ENCODE measurements at regions not wholly inside any gene's neighbourhood (a gene's known extent, or its start where the extent isn't known, plus 50 kb on each side); places are given as distances from the start of the nearest gene placed in this dataset.
A peak's percentile ranks its signal among the peaks of the same experiment; 100 is the strongest.
"Not testable (repeated sequence)": the region's sequence is repeated elsewhere in the genome, so short reads cannot be mapped to it uniquely, and the experiment has no call there.

GRCh38 chr3:198149904-198150303, 189.9 kb downstream of the LMLN start:
- DNase-seq: not testable (repeated sequence)

GRCh38 chr3:198151867-198152266, 191.8 kb downstream of the LMLN start:
- DNase-seq: not testable (repeated sequence)

DNA sequence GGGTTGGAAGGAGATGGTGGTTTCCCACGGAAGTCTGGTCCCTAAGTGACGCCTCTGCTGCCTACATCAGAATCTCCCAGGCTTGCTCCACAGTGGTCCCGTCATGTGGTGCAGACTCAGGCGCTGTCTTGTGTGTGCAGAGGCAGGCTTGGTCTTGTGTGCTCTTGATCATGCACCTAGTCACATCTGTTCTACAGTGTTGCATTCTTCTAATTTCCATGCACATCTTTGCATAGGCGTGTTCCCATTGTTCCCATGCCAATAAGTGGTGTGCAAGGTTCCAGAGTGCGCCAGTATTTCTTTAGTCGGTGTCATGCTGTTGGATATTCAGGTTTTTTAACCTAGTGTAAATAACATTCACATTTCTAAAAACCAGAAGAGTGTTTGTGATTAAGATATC, 195.8 kb downstream of the LMLN start:
- not testable (repeated sequence) for DNase-seq

- not testable (repeated sequence) for DNase-seq
Measured at GRCh38 chr3:198157231-198157868, 197.3 kb downstream of the LMLN start.

- DNase-seq: not testable (repeated sequence)
Measured at GRCh38 chr3:198158007-198158406, 198.0 kb downstream of the LMLN start.

DNA sequence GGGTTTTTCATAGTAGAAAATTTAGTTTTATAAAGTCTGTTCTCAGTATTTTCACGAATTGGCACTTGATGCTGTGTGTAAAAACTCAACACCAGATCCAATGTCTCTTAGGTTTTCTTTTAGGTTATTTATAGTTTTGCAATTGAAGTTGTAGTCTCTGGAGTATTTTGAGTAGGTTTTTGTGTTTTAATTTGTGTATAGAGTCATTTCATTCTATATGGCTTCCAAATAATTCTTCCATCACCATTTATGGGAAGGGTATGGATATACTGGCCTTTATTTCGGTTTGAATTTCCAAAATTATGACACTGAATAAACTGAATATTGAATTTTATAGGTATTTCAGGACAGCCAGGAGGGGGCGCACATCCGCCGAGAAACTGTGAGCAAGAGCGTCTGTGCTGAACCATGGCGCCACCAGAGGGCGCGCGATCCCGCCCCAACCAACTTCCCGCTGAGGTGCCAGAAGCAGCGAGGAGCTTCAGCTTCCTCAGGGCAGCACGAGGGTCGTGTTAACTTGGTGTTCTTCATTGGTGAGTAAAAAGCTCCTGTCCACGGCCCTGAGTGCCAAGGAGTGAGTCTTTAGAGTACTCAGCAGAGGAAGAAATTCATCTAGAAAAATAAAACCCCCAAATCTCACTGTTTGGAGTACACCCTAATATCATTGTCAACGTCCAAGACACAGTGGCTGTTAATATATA, 207.5 kb downstream of the LMLN start:
- peak; percentile 51 for DNase-seq

- DNase-seq: not testable (repeated sequence)
Measured at GRCh38 chr3:198170781-198171180, 210.8 kb downstream of the LMLN start.

- DNase-seq: not testable (repeated sequence)
Measured at GRCh38 chr3:198173080-198173479, 213.1 kb downstream of the LMLN start.

DNA sequence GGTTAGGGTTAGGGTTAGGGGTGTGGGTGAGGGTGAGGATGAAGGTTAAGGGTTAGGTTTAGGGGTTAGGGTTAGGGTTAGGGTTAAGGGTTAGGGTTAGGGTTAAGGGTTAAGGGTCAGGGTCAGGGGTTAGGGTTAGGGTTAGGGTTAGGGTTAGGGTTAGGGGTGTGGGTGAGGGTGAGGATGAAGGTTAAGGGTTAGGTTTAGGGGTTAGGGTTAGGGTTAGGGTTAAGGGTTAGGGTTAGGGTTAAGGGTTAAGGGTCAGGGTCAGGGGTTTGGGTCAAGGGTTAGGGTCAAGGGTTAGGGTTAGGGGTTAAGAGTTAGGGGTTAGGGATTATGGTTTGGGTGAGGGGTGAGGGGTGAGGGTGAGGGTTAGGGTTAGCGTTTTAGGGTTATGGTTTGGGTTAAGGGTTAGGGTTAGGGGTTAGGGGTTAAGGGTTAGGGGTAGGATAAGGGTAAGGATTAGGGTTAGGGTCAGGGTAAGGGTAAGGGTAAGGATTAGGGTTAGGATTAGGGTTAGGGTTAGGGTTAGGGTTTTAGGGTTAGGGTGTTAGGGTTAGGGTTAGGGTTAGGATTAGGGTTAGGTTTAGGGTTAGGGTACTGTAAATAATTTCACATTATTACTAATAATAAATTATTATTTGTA, 214.0 kb downstream of the LMLN start:
- DNase-seq: not testable (repeated sequence)
